Cardiac muscle cell (in vitro differentiated cells and primary cell): ENCODE measurements at regions not wholly inside any gene's neighbourhood (a gene's known extent, or its start where the extent isn't known, plus 50 kb on each side); places are given as distances from the start of the nearest gene placed in this dataset.

ENCODE experiments used
- DNase-seq, 2 donors: peaks; one replicate each; pipeline versions ENCODE4 v3.0.0 to v3.0.0-alpha.2; 2010 to 2017; ENCODE audit warnings: low read depth in 1 of 2, low spot score in 1 of 2
- H3K27ac ChIP-seq: fragments of 200-600 bp; sonication (generic); 2 replicates; pipeline ENCODE4 v1.5.1; 2016
- H3K27me3 ChIP-seq: fragments of 200-600 bp; sonication (generic); 2 replicates; pipeline ENCODE4 v1.6.0; 2016; ENCODE audit warnings: control low read depth
- H3K36me3 ChIP-seq: fragments of 200-600 bp; sonication (generic); 2 replicates; pipeline ENCODE4 v1.5.1; 2016; ENCODE audit warnings: control low read depth
- H3K4me1 ChIP-seq: fragments of 200-600 bp; sonication (generic); 2 replicates; pipeline ENCODE4 v1.8.1; 2017; ENCODE audit warnings: low read depth, mild to moderate bottlenecking, mixed run types
- H3K4me3 ChIP-seq: fragments of 200-600 bp; sonication (generic); 2 replicates; pipeline ENCODE4 v1.5.1; 2016; ENCODE audit warnings: mild to moderate bottlenecking
- H3K9me3 ChIP-seq: fragments of 200-600 bp; sonication (generic); 2 replicates; pipeline ENCODE4 v1.5.1; 2017; ENCODE audit warnings: low read depth, mild to moderate bottlenecking, control low read depth
- CTCF ChIP-seq: IDR thresholded peaks from 2 replicates; pipeline ENCODE4 v1.5.1; 2012; ENCODE audit warnings: low read depth, mild to moderate bottlenecking, low read length

GRCh38 chr12:92426332-92426731 is 276.5 kb upstream of the PLEKHG7 start:
- H3K4me3 ChIP-seq = no peak overlapping the region
- H3K27ac ChIP-seq = no peak overlapping the region
- no peaks in the 10 kb centered on the region for H3K27me3 ChIP-seq
- DNase-seq = peak in 1 of 2 donors; percentile 26
- no peak for TF ChIP-seq CTCF
- no peaks in the 10 kb centered on the region for H3K9me3 ChIP-seq
- H3K36me3 ChIP-seq = no peaks in the 10 kb centered on the region
- peaks cover 3% of the 10 kb centered on the region for H3K4me1 ChIP-seq

GRCh38 chr12:92425165-92425564 is 277.6 kb upstream of the PLEKHG7 start:
- H3K27ac ChIP-seq = no peak overlapping the region
- H3K27me3 ChIP-seq = no peaks in the 10 kb centered on the region
- no peak for DNase-seq
- peaks cover 3% of the 10 kb centered on the region for H3K4me1 ChIP-seq
- no peak for TF ChIP-seq CTCF
- no peaks in the 10 kb centered on the region for H3K9me3 ChIP-seq
- H3K4me3 ChIP-seq = no peak overlapping the region
- no peaks in the 10 kb centered on the region for H3K36me3 ChIP-seq

DNA sequence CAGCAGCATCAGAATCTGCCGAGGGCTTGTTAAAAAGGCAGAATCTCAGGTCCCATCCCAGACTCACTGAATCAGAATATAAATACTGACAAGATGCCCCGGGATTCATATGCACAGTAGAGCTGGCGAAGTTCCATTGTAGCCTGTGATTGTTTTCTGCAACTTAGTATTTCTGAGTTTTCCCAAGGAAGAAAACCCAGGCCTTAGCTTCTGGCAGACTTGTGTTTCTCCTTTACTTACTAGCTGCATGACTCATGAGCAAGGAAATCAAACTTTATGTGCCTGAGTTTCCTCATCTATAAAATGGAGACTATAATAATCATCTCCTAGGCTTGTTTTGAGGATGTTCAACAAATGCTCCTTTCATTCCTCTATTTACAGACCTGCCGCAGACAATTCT is 278.5 kb upstream of the PLEKHG7 start:
- H3K4me3 ChIP-seq = no peak overlapping the region
- no peaks in the 10 kb centered on the region for H3K36me3 ChIP-seq

DNA sequence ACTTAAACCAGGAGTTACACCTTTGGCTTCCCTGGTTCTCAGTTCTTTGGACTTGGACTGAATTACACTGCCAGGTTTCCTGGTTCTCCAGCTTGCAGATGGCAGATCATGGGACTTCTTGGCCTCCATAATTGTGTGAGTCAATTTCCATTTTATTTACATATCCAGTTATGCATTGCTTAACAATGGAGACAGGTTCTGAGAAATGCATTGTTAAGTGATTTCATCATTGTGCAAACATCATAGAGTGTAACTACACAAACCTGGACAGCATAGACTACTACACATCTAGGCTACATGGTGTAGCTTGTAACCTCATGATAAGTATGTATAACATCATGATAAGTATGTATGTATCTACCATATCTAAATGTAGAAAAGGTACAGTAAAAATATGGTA is 276.1 kb upstream of the BTG1 start:
- Histone ChIP-seq H3K36me3 (no peaks in the 10 kb centered on the region), H3K4me1 (peaks cover under 1% of the 10 kb centered on the region)

More for the DNA sequence above, 278.5 kb upstream of the PLEKHG7 start:
- H3K9me3 ChIP-seq = no peaks in the 10 kb centered on the region
- peaks cover 3% of the 10 kb centered on the region for H3K4me1 ChIP-seq
- H3K27me3 ChIP-seq = no peaks in the 10 kb centered on the region
- peak in 1 of 2 donors; percentile 33 for DNase-seq
- H3K27ac ChIP-seq = no peak overlapping the region
- TF ChIP-seq CTCF = no peak

DNA sequence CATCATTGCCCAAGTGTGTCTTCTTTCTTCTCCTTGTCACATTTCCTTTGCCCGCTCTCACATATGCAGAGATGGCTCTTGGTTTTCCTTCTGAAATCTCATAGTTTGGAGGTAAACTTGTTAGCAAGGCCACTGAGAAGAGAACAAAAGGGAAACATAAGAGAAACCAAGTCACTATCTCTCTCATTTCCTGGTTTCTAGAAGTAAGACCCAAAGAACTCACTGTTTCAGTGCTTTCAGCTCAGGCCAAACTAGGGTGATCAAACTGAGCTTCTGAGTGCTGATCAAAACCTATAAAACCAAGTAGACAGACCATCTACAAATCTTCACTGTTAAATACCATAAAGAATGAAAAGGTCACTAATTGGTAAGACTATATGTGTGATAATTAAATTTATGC is 275.4 kb upstream of the BTG1 start:
- no peaks in the 10 kb centered on the region for H3K9me3 ChIP-seq

More for the DNA sequence above, 276.1 kb upstream of the BTG1 start:
- no peak for TF ChIP-seq CTCF
- H3K9me3 ChIP-seq = no peaks in the 10 kb centered on the region
- no peak overlapping the region for H3K27ac ChIP-seq
- no peak overlapping the region for H3K4me3 ChIP-seq
- H3K27me3 ChIP-seq = no peaks in the 10 kb centered on the region
- peak in 1 of 2 donors; percentile 28 for DNase-seq

More for the DNA sequence above, 275.4 kb upstream of the BTG1 start:
- Histone ChIP-seq H3K27me3 (no peaks in the 10 kb centered on the region), H3K36me3 (no peaks in the 10 kb centered on the region), H3K27ac (no peak overlapping the region), H3K4me3 (no peak overlapping the region), H3K4me1 (peaks cover 7% of the 10 kb centered on the region)
- DNase-seq = no peak
- no peak for TF ChIP-seq CTCF
